GM20431 (cell line): ENCODE measurements at regions not wholly inside any gene's neighbourhood (a gene's known extent, or its start where the extent isn't known, plus 50 kb on each side); places are given as distances from the start of the nearest gene placed in this dataset.
"Not testable (repeated sequence)": the region's sequence is repeated elsewhere in the genome, so short reads cannot be mapped to it uniquely, and the experiment has no call there.

Experiments
- in situ Hi-C: fragments of 300-500 bp; cut with MseI, MboI; formaldehyde crosslinking; loops from one replicate; pipeline ENCODE4 v1.15.0; 2020; ENCODE audit warnings: low sequenced_read_pairs; ENCODE audit not compliant: unreplicated experiment

GRCh38 chr15:96947296-96948229, 617.1 kb downstream of the NR2F2 start:
- in situ Hi-C loops: no loop called here

- in situ Hi-C loops: no loop called here
These were observed 618.5 kb downstream of the NR2F2 start for GRCh38 chr15:96948981-96949380.

GRCh38 chr15:96958721-96959120, 628.2 kb downstream of the NR2F2 start:
- in situ Hi-C loops: no loop called here

- in situ Hi-C loops: no loop called here
These were observed 629.0 kb downstream of the NR2F2 start for GRCh38 chr15:96959501-96959900.

GRCh38 chr15:96960711-96961480, 630.4 kb downstream of the NR2F2 start:
- in situ Hi-C loops: no loop called here

- in situ Hi-C loops: no loop called here
These were observed 636.1 kb downstream of the NR2F2 start for GRCh38 chr15:96966554-96966953.

GRCh38 chr15:96969732-96970710, 639.5 kb downstream of the NR2F2 start:
- in situ Hi-C loops: no loop called here

GRCh38 chr15:96972201-96972600, 641.7 kb downstream of the NR2F2 start:
- in situ Hi-C loops: no loop called here

GRCh38 chr15:96974761-96975160, 644.3 kb downstream of the NR2F2 start:
- in situ Hi-C loops: no loop called here

GRCh38 chr15:96977886-96978285, 647.4 kb downstream of the NR2F2 start:
- in situ Hi-C loops: no loop called here

GRCh38 chr15:96978937-96979473, 648.5 kb downstream of the NR2F2 start:
- in situ Hi-C loops: no loop called here

GRCh38 chr15:96984121-96984671, 653.7 kb downstream of the NR2F2 start:
- in situ Hi-C loops: not testable (repeated sequence)

- in situ Hi-C loops: no loop called here
These were observed 662.3 kb downstream of the NR2F2 start for GRCh38 chr15:96992817-96993216.

GRCh38 chr15:96997538-96997937, 667.0 kb downstream of the NR2F2 start:
- in situ Hi-C loops: no loop called here

GRCh38 chr15:97009031-97009431, 678.5 kb downstream of the NR2F2 start:
- in situ Hi-C loops: no loop called here

GRCh38 chr15:97012986-97013385, 682.5 kb downstream of the NR2F2 start:
- in situ Hi-C loops: no loop called here

GRCh38 chr15:97013491-97013890, 683.0 kb downstream of the NR2F2 start:
- in situ Hi-C loops: no loop called here

- in situ Hi-C loops: no loop called here
These were observed 683.5 kb downstream of the NR2F2 start for GRCh38 chr15:97014001-97014400.

- in situ Hi-C loops: no loop called here
These were observed 693.0 kb downstream of the NR2F2 start for GRCh38 chr15:97023488-97023844.

GRCh38 chr15:97026781-97027180, 696.3 kb downstream of the NR2F2 start:
- in situ Hi-C loops: no loop called here
